GM12878 (cell line): ENCODE measurements at regions not wholly inside any gene's neighbourhood (a gene's known extent, or its start where the extent isn't known, plus 50 kb on each side); places are given as distances from the start of the nearest gene placed in this dataset.

Source experiments
- ATAC-seq: fragments of 200-7000 bp; cut with Tn5 transposase; 3 replicates; pipeline ENCODE4 v1.9.1; 2020; ENCODE audit warnings: mild to moderate bottlenecking, moderate library complexity
- BruUV-seq: library from RNA; stranded (reverse); fragments of 400-500 nt; replicated peaks from 2 replicates; lab custom pipeline; 2021; lab: Mats Ljungman, UMichigan
- CTCF ChIA-PET: fragments of 300-600 bp; sonication (Branson Sonifier 250); formaldehyde crosslinking; extraction: SDS; loops from one replicate; lab custom pipeline; 2021; ENCODE audit warnings: inconsistent platforms; lab: Yijun Ruan, JAX
- POLR2A ChIA-PET: fragments of 350-600 bp; formaldehyde crosslinking; extraction: SDS; loops from one replicate; lab custom pipeline; 2021; ENCODE audit warnings: inconsistent platforms; lab: Charles Lee
- RAD21 ChIA-PET: fragments of 300-600 bp; sonication (Branson Sonifier 250); formaldehyde crosslinking; loops from one replicate; lab custom pipeline; 2023; ENCODE audit warnings: antibody characterized with exemption; ENCODE audit not compliant: unreplicated experiment; lab: Charles Lee
- SMC1A ChIA-PET: fragments of 300-600 bp; sonication (Branson Sonifier 250); formaldehyde crosslinking; loops from one replicate; lab custom pipeline; 2023; ENCODE audit not compliant: unreplicated experiment, uncharacterized antibody; lab: Charles Lee
- DNase-seq: peaks from one replicate; pipeline ENCODE4 v3.0.0-alpha.2; 2011; ENCODE audit warnings: low read depth, low spot score
- FAIRE-seq: peaks from 3 replicates; lab custom pipeline; 2011; peaks lifted over from hg19 to GRCh38; lab: Jason Lieb, UNC
- H2AFZ ChIP-seq: 2 replicates; pipeline ENCODE4 v1.6.0; 2011; ENCODE audit warnings: low read depth, low read length, control low read depth; ENCODE audit not compliant: control insufficient read depth
- H3K27ac ChIP-seq: 2 replicates; pipeline ENCODE4 v1.5.1; 2011; ENCODE audit warnings: control low read depth; ENCODE audit not compliant: control insufficient read depth, insufficient read depth
- H3K27me3 ChIP-seq, 2 experiments: replicated peaks in 1 of 2; 2 replicates each; pipeline versions ENCODE4 v1.6.0 to v1.6.1; 2011; ENCODE audit warnings: low read length in 1 of 2; ENCODE audit not compliant: control insufficient read depth in 2 of 2, insufficient read depth in 2 of 2
- H3K36me3 ChIP-seq, 2 experiments: 2 replicates each; pipeline ENCODE4 v1.5.1; 2011; ENCODE audit warnings: low read length in 1 of 2; ENCODE audit not compliant: control insufficient read depth in 2 of 2, insufficient read depth in 2 of 2
- H3K4me1 ChIP-seq: 2 replicates; pipeline ENCODE4 v1.6.1; 2011; ENCODE audit warnings: mild to moderate bottlenecking, low read length, moderate library complexity, mixed read lengths; ENCODE audit not compliant: control insufficient read depth, insufficient read depth
- H3K4me2 ChIP-seq: 2 replicates; pipeline ENCODE4 v1.6.0; 2011; ENCODE audit warnings: control low read depth; ENCODE audit not compliant: control insufficient read depth, insufficient read depth
- H3K4me3 ChIP-seq: fragments of 200-600 bp; sonication (generic); 2 replicates; pipeline ENCODE4 v1.5.1; 2016
- H3K79me2 ChIP-seq: 2 replicates; pipeline ENCODE4 v1.6.0; 2011; ENCODE audit warnings: low read length; ENCODE audit not compliant: control insufficient read depth, insufficient read depth
- H3K9ac ChIP-seq: 2 replicates; pipeline ENCODE4 v1.8.0; 2011; ENCODE audit warnings: low read length, control low read depth, mixed read lengths; ENCODE audit not compliant: control insufficient read depth, insufficient read depth
- H3K9me3 ChIP-seq: replicated peaks from 3 replicates; pipeline ENCODE4 v1.5.1; 2011; ENCODE audit warnings: mild to moderate bottlenecking, low read length; ENCODE audit not compliant: control insufficient read depth, insufficient read depth
- H4K20me1 ChIP-seq: 2 replicates; pipeline ENCODE4 v1.6.0; 2011; ENCODE audit not compliant: control insufficient read depth, insufficient read depth
- EZH2 ChIP-seq: IDR thresholded peaks from 2 replicates; pipeline ENCODE4 v1.6.1; 2012; ENCODE audit warnings: low read depth, mild to moderate bottlenecking, control low read depth, inconsistent platforms, low read length, borderline replicate concordance; ENCODE audit not compliant: control insufficient read depth
- HDAC2 ChIP-seq: fragments of 200-600 bp; sonication (generic); IDR thresholded peaks from 2 replicates; pipeline ENCODE4 v1.6.1; 2017
- IRF5 ChIP-seq: fragments of 450-650 bp; IDR thresholded peaks from 2 replicates; pipeline ENCODE4 v1.6.1; 2017; ENCODE audit warnings: borderline replicate concordance
- PKNOX1 ChIP-seq: fragments of 450-650 bp; IDR thresholded peaks from 2 replicates; pipeline ENCODE4 v1.6.1; 2016; ENCODE audit warnings: mild to moderate bottlenecking
- POU2F2 ChIP-seq: IDR thresholded peaks from 3 replicates; pipeline ENCODE4 v1.6.1; 2011; ENCODE audit warnings: low read depth, mild to moderate bottlenecking, low read length, borderline replicate concordance
- SMARCA5 ChIP-seq: fragments of 450-650 bp; IDR thresholded peaks from 2 replicates; pipeline ENCODE4 v1.6.1; 2017; ENCODE audit warnings: mild to moderate bottlenecking
- SMC3 ChIP-seq: IDR thresholded peaks from 2 replicates; pipeline ENCODE4 v1.6.1; 2011; ENCODE audit warnings: low read length, improper control_type of control experiment, borderline replicate concordance
- TCF12 ChIP-seq: IDR thresholded peaks from 2 replicates; pipeline ENCODE4 v1.6.1; 2011; ENCODE audit warnings: low read depth, mild to moderate bottlenecking, low read length
- TCF3 ChIP-seq: IDR thresholded peaks from 2 replicates; pipeline ENCODE4 v1.6.1; 2012; ENCODE audit warnings: low read depth, mild to moderate bottlenecking, low read length, borderline replicate concordance; ENCODE audit not compliant: insufficient read depth
- USF1 ChIP-seq: IDR thresholded peaks from 2 replicates; pipeline ENCODE4 v1.6.1; 2011; ENCODE audit warnings: borderline replicate concordance, low read depth, mild to moderate bottlenecking, moderate library complexity, mixed read lengths, low read length; ENCODE audit not compliant: insufficient read depth; ENCODE audit errors: extremely low read length
- ZBED1 ChIP-seq: IDR thresholded peaks from 2 replicates; pipeline ENCODE4 v1.6.1; 2016; ENCODE audit warnings: borderline replicate concordance
- ZBTB4 ChIP-seq: fragments of 450-650 bp; formaldehyde crosslinking; IDR thresholded peaks from 2 replicates; pipeline ENCODE4 v1.4.0; 2022; ENCODE audit warnings: mild to moderate bottlenecking, moderate library complexity
- WGBS: methylation state at CpG from one replicate; pipeline ENCODE4 v1.1.6; 2016; ENCODE audit warnings: low lambda C conversion rate; ENCODE audit not compliant: insufficient replicate concordance, insufficient coverage; ENCODE audit errors: missing lambda C conversion rate; 5-methylcytosine and 5-hydroxymethylcytosine counted together
- in situ Hi-C: fragments of 300-500 bp; cut with MboI; formaldehyde crosslinking; loops from 9 replicates; pipeline ENCODE4 v1.14.3; 2018; ENCODE audit warnings: mixed read lengths
- intact Hi-C: fragments of 100-400 bp; cut with micrococcal nuclease; formaldehyde crosslinking; loops from one replicate; pipeline ENCODE4 v1.14.2; 2022; ENCODE audit not compliant: unreplicated experiment

GRCh38 chr19:29439688-29440550 is 85.9 kb upstream of the VSTM2B start:
- no peaks in the 10 kb centered on the region for H4K20me1 ChIP-seq
- H3K27ac ChIP-seq, result no peak overlapping the region
- SMC1A ChIA-PET, result no interaction called here
- RAD21 ChIA-PET, result no interaction called here
- no peak for TF ChIP-seq EZH2
- no peak for TF ChIP-seq IRF5
- TF ChIP-seq USF1, result no peak
- no peak for TF ChIP-seq SMC3
- no peak for TF ChIP-seq TCF3
- TF ChIP-seq ZBED1, result no peak
- TF ChIP-seq PKNOX1, result no peak
- no peak for TF ChIP-seq SMARCA5
- TF ChIP-seq POU2F2, result no peak
- TF ChIP-seq ZBTB4 (CRISPR knock-in tag), result no peak
- no peak for TF ChIP-seq TCF12
- no peak for TF ChIP-seq HDAC2
- TF ChIP-seq, all 136 proteins: peak for 0
- ChIA-PET POLR2A (no interaction called here), CTCF (no interaction called here)
- intact Hi-C loops, result no loop called here
- Histone ChIP-seq H3K79me2 (no peaks in the 10 kb centered on the region), H3K36me3 (no peaks in the 10 kb centered on the region), H3K4me2 (no peak overlapping the region), H3K27me3 (no peaks in the 10 kb centered on the region), H3K4me3 (no peak overlapping the region), H3K9me3 (no peaks in the 10 kb centered on the region; the same call in 2 of the 3 replicates), H3K4me1 (no peaks in the 10 kb centered on the region), H3K9ac (no peak overlapping the region), H2AFZ (no peak overlapping the region)
- in situ Hi-C loops, result no loop called here
- ATAC-seq (no peak), DNase-seq (no peak), FAIRE-seq (no peak)
- no TSS peak for BruUV-seq
- WGBS, result 51% methylated on average over 34 of the region's 34 CpGs
